GM12872 (cell line): ENCODE measurements at regions not wholly inside any gene's neighbourhood (a gene's known extent, or its start where the extent isn't known, plus 50 kb on each side); places are given as distances from the start of the nearest gene placed in this dataset.

Source experiments
- TF ChIP-seq, protein P1 (sequence below): IDR thresholded peaks from 3 replicates; pipeline ENCODE4 v1.5.1; 2011; ENCODE audit warnings: low read depth, mild to moderate bottlenecking, low read length, moderate library complexity; ENCODE audit not compliant: insufficient read depth

DNA sequence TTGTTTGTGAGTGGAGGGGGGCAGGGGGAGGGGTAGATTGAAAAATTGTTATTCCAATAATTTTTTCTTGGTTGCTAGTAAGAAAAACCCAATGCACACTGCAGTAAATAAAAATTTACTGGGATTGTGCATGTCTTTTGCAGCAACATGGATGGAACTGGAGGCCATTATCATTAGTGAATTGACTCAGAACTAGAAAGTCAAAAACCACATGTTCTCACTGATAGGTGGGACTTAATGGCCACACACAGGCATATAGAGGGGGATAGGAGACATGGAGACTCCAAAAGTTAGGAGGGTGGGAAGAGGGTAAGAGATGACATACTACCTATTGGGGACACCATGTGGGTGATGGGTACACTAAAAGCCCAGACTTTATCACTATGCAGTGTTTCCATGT lies 67.2 kb downstream of the BUB3 start:
- TF ChIP-seq, protein P1, sequence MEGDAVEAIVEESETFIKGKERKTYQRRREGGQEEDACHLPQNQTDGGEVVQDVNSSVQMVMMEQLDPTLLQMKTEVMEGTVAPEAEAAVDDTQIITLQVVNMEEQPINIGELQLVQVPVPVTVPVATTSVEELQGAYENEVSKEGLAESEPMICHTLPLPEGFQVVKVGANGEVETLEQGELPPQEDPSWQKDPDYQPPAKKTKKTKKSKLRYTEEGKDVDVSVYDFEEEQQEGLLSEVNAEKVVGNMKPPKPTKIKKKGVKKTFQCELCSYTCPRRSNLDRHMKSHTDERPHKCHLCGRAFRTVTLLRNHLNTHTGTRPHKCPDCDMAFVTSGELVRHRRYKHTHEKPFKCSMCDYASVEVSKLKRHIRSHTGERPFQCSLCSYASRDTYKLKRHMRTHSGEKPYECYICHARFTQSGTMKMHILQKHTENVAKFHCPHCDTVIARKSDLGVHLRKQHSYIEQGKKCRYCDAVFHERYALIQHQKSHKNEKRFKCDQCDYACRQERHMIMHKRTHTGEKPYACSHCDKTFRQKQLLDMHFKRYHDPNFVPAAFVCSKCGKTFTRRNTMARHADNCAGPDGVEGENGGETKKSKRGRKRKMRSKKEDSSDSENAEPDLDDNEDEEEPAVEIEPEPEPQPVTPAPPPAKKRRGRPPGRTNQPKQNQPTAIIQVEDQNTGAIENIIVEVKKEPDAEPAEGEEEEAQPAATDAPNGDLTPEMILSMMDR, result no peak

GRCh38 chr10:123222832-123223231 lies 68.6 kb downstream of the BUB3 start:
- TF ChIP-seq, protein P1, result no peak

DNA sequence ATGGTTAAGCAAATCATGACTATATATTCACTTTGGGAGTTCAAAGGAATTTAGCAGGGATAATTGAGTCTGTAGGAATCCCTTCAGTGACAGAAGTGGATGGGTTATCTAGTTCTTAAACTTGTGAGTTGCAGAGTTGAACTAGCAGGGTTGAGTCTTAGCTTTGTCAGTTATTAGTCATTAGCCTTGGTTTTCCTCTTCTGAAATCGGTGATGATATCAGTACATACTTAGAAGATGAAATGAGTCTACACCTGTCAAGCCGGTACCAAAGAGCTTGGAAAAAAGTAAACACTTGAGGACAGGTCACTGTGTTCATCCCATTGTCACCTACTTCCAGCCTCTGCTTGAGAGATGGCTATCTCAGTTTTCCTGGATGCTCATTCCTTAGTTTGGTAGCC lies 73.5 kb downstream of the BUB3 start:
- TF ChIP-seq, protein P1, result no peak

GRCh38 chr10:123229927-123230630 lies 75.9 kb downstream of the BUB3 start:
- TF ChIP-seq, protein P1, result no peak

GRCh38 chr10:123236126-123236525 lies 81.9 kb downstream of the BUB3 start:
- TF ChIP-seq, protein P1, result peak; percentile 37; the same call in 1 of the 3 replicates

DNA sequence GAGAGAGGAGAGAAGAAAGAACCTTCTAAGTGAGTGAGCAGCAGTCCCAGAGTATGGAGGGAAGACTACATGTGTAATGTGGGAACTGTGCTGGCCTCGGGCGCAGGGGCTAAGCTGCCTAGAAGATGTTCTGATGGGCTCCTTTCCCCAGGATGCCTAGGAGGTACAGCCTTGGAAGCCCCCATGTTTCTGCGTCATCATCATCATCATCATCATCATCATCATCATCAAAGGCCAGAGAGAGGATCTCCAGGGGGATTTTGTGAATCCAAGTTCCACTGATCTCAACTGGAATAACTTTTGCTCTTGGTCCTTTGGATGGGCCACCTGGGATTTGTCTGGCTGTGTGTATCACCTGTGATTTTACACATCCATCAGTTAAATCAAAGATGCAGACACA lies 86.0 kb downstream of the BUB3 start:
- TF ChIP-seq, protein P1, result no peak

DNA sequence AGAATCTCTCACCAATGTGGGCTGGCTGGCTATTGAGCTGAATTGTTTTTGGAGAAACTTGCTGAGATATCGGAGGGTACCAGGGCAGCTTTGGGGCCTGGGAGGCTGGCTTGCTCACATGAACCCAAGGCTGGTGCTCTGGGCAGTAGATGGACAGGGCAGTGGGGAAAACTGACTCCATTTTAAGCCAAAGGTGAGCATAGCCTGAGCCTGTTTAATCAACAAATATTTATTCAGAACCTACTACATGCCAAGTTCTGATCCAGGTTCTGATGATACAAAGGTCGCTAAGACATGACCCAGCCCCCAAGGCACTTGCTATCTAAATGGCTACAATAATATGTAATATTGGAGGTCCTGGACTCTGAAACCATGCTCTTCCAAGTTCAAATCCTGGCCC lies 86.6 kb downstream of the BUB3 start:
- TF ChIP-seq, protein P1, result no peak
